Ovary (tissue), 7 donors: ENCODE measurements at regions not wholly inside any gene's neighbourhood (a gene's known extent, or its start where the extent isn't known, plus 50 kb on each side); places are given as distances from the start of the nearest gene placed in this dataset.
"Not testable (repeated sequence)": the region's sequence is repeated elsewhere in the genome, so short reads cannot be mapped to it uniquely, and the experiment has no call there.

Source experiments
- DNase-seq, 5 donors: peaks; one replicate each; pipeline ENCODE4 v3.0.0-alpha.2; 2019 to 2020
- H3K27ac ChIP-seq, 2 donors: fragments of 200-600 bp; one replicate each; pipeline versions ENCODE4 v1.5.1 to v1.8.0; 2019 to 2022
- H3K27me3 ChIP-seq: fragments of 200-600 bp; one replicate; pipeline ENCODE4 v1.8.0; 2022
- H3K36me3 ChIP-seq: fragments of 200-600 bp; sonication (generic); one replicate; pipeline ENCODE4 v1.5.1; 2019
- H3K4me1 ChIP-seq: one replicate; pipeline ENCODE4 v1.8.1; 2013; ENCODE audit warnings: mild to moderate bottlenecking, moderate library complexity; ENCODE audit not compliant: insufficient read depth
- H3K4me3 ChIP-seq: fragments of 200-600 bp; sonication (generic); one replicate; pipeline ENCODE4 v1.5.1; 2017
- H3K9me3 ChIP-seq, 2 donors: fragments of 200-600 bp in 1 of 2; sonication (generic) in 1 of 2; one replicate each; pipeline versions ENCODE4 v1.5.1 to v1.8.1; 2013 to 2019; ENCODE audit warnings: mild to moderate bottlenecking in 1 of 2, moderate library complexity in 1 of 2
- CTCF ChIP-seq, 3 donors: fragments of 450-650 bp in 2 of 3; fragments of 200-600 bp in 1 of 3; IDR thresholded peaks; one replicate each; pipeline versions ENCODE4 v1.5.1 to v1.8.0; 2016 to 2022; ENCODE audit warnings: antibody characterized with exemption in 3 of 3, mild to moderate bottlenecking in 1 of 3
- EP300 ChIP-seq: sonication (generic); formaldehyde crosslinking; IDR thresholded peaks from one replicate; pipeline ENCODE4 v1.6.1; 2017; ENCODE audit warnings: antibody characterized with exemption
- POLR2A ChIP-seq: fragments of 450-650 bp; IDR thresholded peaks from one replicate; pipeline ENCODE4 v1.6.1; 2017; ENCODE audit warnings: antibody characterized with exemption, mild to moderate bottlenecking, moderate library complexity
- WGBS, 3 donors: extraction: QIAGEN DNeasy Blood & Tissue Kit in 1 of 3; methylation state at CpG; one replicate each; pipeline versions ENCODE4 v1.1.5 to v1.1.7; 2013 to 2017; 5-methylcytosine and 5-hydroxymethylcytosine counted together
- intact Hi-C, 4 donors: fragments of 100-400 bp; cut with DNase I; formaldehyde crosslinking; loops; one replicate each; pipeline versions ENCODE4 v1.11.0 to v1.15.1; 2022 to 2023
- donor health status: DM: no; HTN: no; CAD: no; lungs with moderate emphysema.
- donor health status: DM: no; HTN: no; CAD: no.
- donor health status: Bipolar disorder and iron deficiency.
- donor health status: DM: no; HTN: no; CAD: no.
- donor health status: DM: yes; HTN: yes; CAD: no.

- Histone ChIP-seq H3K9me3 (no peaks in the 10 kb centered on the region), H3K36me3 (no peaks in the 10 kb centered on the region), H3K4me3 (no peak overlapping the region), H3K4me1 (no peaks in the 10 kb centered on the region), H3K27me3 (no peaks in the 10 kb centered on the region), H3K27ac (no peak overlapping the region)
- no peak for TF ChIP-seq EP300
- no peak for TF ChIP-seq POLR2A
- no peak for TF ChIP-seq CTCF (IDR thresholded peaks at IDR 0.05)
- WGBS, 3 donors: 64 to 74% (median 67%) methylated on average over 3 of the region's 3 CpGs
- intact Hi-C loops: no loop called here
- DNase-seq: no peak
Observed at GRCh38 chr16:6728381-6728780, 604.3 kb upstream of the RBFOX1 start.

GRCh38 chr16:6726621-6727020, 606.0 kb upstream of the RBFOX1 start:
- Histone ChIP-seq H3K27ac (no peak overlapping the region), H3K4me1 (no peaks in the 10 kb centered on the region)
- intact Hi-C loops: no loop called here

GRCh38 chr16:6725634-6726331, 606.9 kb upstream of the RBFOX1 start:
- no peak for DNase-seq
- WGBS, 3 donors: 23 to 30% (median 25%) methylated on average over 7 of the region's 7 CpGs

More at GRCh38 chr16:6726621-6727020, 606.0 kb upstream of the RBFOX1 start:
- WGBS, 3 donors: 68 to 77% (median 76%) methylated on average over 4 of the region's 4 CpGs
- TF ChIP-seq POLR2A (no peak), CTCF (IDR thresholded peaks at IDR 0.05) (no peak), EP300 (no peak)
- Histone ChIP-seq H3K36me3 (no peaks in the 10 kb centered on the region), H3K27me3 (no peaks in the 10 kb centered on the region), H3K4me3 (no peak overlapping the region), H3K9me3 (no peaks in the 10 kb centered on the region)
- no peak for DNase-seq

GRCh38 chr16:6725206-6725605, 607.4 kb upstream of the RBFOX1 start:
- DNase-seq, H3K4me3 ChIP-seq, intact Hi-C loops, H3K27me3 ChIP-seq, H3K36me3 ChIP-seq, H3K9me3 ChIP-seq, H3K4me1 ChIP-seq, H3K27ac ChIP-seq: not testable (repeated sequence)
- WGBS, 3 donors: 89 to 92% (median 90%) methylated on average over 10 of the region's 10 CpGs

More at GRCh38 chr16:6725634-6726331, 606.9 kb upstream of the RBFOX1 start:
- intact Hi-C loops: no loop called here
- Histone ChIP-seq H3K4me1 (no peaks in the 10 kb centered on the region), H3K4me3 (no peak overlapping the region), H3K27ac (no peak overlapping the region), H3K27me3 (no peaks in the 10 kb centered on the region), H3K9me3 (no peaks in the 10 kb centered on the region), H3K36me3 (no peaks in the 10 kb centered on the region)
- TF ChIP-seq POLR2A (no peak), CTCF (IDR thresholded peaks at IDR 0.05) (no peak), EP300 (no peak)

- TF ChIP-seq EP300: no peak
- TF ChIP-seq CTCF (IDR thresholded peaks at IDR 0.05): no peak
- no peak for TF ChIP-seq POLR2A
- WGBS, 3 donors: 46 to 57% (median 51%) methylated on average over 3 of the region's 3 CpGs
- no peaks in the 10 kb centered on the region for H3K36me3 ChIP-seq
- no peak for DNase-seq
- H3K27ac ChIP-seq: no peak overlapping the region
- H3K4me1 ChIP-seq: no peaks in the 10 kb centered on the region
- H3K27me3 ChIP-seq: no peaks in the 10 kb centered on the region
- no peak overlapping the region for H3K4me3 ChIP-seq
- intact Hi-C loops: no loop called here
- H3K9me3 ChIP-seq: no peaks in the 10 kb centered on the region
Observed at GRCh38 chr16:6722786-6723185, 609.9 kb upstream of the RBFOX1 start.
